ENCODE measurements at regions not wholly inside any gene's neighbourhood (a gene's known extent, or its start where the extent isn't known, plus 50 kb on each side); places are given as distances from the start of the nearest gene placed in this dataset.

- TF ChIP-seq, protein P1, sequence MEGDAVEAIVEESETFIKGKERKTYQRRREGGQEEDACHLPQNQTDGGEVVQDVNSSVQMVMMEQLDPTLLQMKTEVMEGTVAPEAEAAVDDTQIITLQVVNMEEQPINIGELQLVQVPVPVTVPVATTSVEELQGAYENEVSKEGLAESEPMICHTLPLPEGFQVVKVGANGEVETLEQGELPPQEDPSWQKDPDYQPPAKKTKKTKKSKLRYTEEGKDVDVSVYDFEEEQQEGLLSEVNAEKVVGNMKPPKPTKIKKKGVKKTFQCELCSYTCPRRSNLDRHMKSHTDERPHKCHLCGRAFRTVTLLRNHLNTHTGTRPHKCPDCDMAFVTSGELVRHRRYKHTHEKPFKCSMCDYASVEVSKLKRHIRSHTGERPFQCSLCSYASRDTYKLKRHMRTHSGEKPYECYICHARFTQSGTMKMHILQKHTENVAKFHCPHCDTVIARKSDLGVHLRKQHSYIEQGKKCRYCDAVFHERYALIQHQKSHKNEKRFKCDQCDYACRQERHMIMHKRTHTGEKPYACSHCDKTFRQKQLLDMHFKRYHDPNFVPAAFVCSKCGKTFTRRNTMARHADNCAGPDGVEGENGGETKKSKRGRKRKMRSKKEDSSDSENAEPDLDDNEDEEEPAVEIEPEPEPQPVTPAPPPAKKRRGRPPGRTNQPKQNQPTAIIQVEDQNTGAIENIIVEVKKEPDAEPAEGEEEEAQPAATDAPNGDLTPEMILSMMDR (IDR thresholded peaks at IDR 0.05 in 2 of 3, conservative IDR thresholded peaks at IDR 0.05 in 1 of 3; ENCODE audit: insufficient read depth in 2 of 3, low read depth in 1 of 3, low read length in 3 of 3) = no peak
- no peak for TF ChIP-seq MCM5 (IDR thresholded peaks at IDR 0.05; ENCODE audit: low read depth)
- TF ChIP-seq ZNF785 (CRISPR knock-in tag; IDR thresholded peaks at IDR 0.05) = no peak
- no peak for TF ChIP-seq SIRT6 (IDR thresholded peaks at IDR 0.05; ENCODE audit: low read depth, low read length)
- no peak for TF ChIP-seq UBTF (IDR thresholded peaks at IDR 0.05; ENCODE audit: borderline replicate concordance in 1 of 2, low read depth in 2 of 2, low read length in 2 of 2)
- no peak for TF ChIP-seq PURB (CRISPR knock-in tag; IDR thresholded peaks at IDR 0.05; ENCODE audit: low read depth)
- TF ChIP-seq REST (IDR thresholded peaks at IDR 0.05; ENCODE audit: borderline replicate concordance) = no peak; the same call in 1 of the 2 replicates
- no peak for TF ChIP-seq REST (CRISPR knock-in tag; IDR thresholded peaks at IDR 0.05; ENCODE audit: low read depth)
- TF ChIP-seq CHCHD3 (CRISPR knock-in tag; IDR thresholded peaks at IDR 0.05) = no peak
- 0 out of 2 replicates have a peak, but pooled peaks have one; percentile 15 for TF ChIP-seq CEBPB (tag; IDR thresholded peaks at IDR 0.05)
- TF ChIP-seq NUFIP1 (IDR thresholded peaks at IDR 0.05; ENCODE audit: partially characterized antibody) = no peak
These were observed 432.6 kb downstream of the PCNX1 start (continued) for GRCh38 chr14:71339650-71340415.

Measured in K562 (cell line).